HL-60 (cell line): ENCODE measurements at regions not wholly inside any gene's neighbourhood (a gene's known extent, or its start where the extent isn't known, plus 50 kb on each side); places are given as distances from the start of the nearest gene placed in this dataset.
"Not testable (repeated sequence)": the region's sequence is repeated elsewhere in the genome, so short reads cannot be mapped to it uniquely, and the experiment has no call there.

Experiments used
- DNase-seq, 2 experiments: peaks; one replicate each; pipeline ENCODE4 v3.0.0-alpha.2; 2010 to 2020; ENCODE audit warnings: low read depth in 1 of 2, low spot score in 1 of 2
- H3K27ac ChIP-seq: fragments of 250-450 bp; sonication (Bioruptor Pico); replicated peaks from 2 replicates; pipeline ENCODE4 v1.5.1; 2020; ENCODE audit warnings: mild to moderate bottlenecking, moderate library complexity
- H3K27me3 ChIP-seq: fragments of 250-450 bp; sonication (Bioruptor Pico); 2 replicates; pipeline ENCODE4 v1.5.1; 2021; ENCODE audit warnings: mild to moderate bottlenecking, moderate library complexity; ENCODE audit not compliant: insufficient read depth, poor library complexity, severe bottlenecking
- H3K4me3 ChIP-seq: replicated peaks from 2 replicates; pipeline ENCODE4 v1.5.1; 2011; ENCODE audit warnings: mild to moderate bottlenecking, control low read depth, low read length; ENCODE audit not compliant: insufficient read depth
- CTCF ChIP-seq: IDR thresholded peaks from one replicate; pipeline ENCODE4 v1.5.1; 2011; ENCODE audit warnings: low read length, control low read depth, inconsistent platforms; ENCODE audit not compliant: insufficient read depth
- GABPA ChIP-seq: IDR thresholded peaks from 2 replicates; pipeline ENCODE4 v1.6.1; 2012; ENCODE audit warnings: low read depth
- SPI1 ChIP-seq: IDR thresholded peaks from 2 replicates; pipeline ENCODE4 v1.6.1; 2012; ENCODE audit warnings: low read depth, mild to moderate bottlenecking, borderline replicate concordance
- TF ChIP-seq, protein P1 (sequence below): IDR thresholded peaks from 2 replicates; pipeline ENCODE4 v1.6.1; 2012; ENCODE audit warnings: low read depth; ENCODE audit not compliant: insufficient replicate concordance

DNA sequence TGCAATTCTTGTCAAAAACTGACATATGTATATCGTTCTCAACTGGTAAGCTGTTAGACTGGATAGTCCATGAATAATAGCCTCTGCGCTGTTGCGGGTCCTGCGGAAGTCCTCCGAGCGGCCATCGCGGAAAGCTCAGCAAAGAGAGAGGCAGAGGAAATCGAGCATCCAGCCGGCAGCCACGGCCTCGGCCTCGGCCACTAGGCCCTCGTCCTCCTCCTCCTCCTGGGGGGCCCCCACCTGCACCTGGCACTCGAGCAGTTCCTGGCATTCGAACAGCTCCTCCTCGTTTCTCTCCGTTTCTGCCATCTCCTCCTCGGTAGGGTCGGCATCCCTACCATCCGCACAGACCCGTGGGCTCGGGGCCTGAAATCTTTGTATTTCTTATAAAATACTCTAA, 111.2 kb upstream of the CYLC1 start:
- H3K27me3 ChIP-seq, DNase-seq, H3K27ac ChIP-seq, H3K4me3 ChIP-seq: not testable (repeated sequence)

DNA sequence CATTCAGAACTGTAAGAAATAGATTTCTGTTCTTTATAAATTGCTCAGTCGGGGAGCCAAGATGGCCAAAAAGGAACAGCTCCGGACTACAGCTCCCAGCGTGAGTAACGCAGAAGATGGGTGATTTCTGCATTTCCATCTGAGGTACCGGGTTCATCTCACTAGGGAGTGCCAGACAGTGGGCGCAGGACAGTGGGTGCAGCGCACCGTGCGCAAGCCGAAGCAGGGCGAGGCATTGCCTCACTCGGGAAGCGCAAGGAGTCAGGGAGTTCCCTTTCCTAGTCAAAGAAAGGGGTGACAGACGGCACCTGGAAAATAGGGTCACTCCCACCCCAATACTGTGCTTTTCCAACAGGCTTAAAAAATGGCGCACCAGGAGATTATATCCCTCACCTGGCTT, 110.5 kb upstream of the CYLC1 start:
- DNase-seq, H3K27ac ChIP-seq, H3K27me3 ChIP-seq, H3K4me3 ChIP-seq: not testable (repeated sequence)

DNA sequence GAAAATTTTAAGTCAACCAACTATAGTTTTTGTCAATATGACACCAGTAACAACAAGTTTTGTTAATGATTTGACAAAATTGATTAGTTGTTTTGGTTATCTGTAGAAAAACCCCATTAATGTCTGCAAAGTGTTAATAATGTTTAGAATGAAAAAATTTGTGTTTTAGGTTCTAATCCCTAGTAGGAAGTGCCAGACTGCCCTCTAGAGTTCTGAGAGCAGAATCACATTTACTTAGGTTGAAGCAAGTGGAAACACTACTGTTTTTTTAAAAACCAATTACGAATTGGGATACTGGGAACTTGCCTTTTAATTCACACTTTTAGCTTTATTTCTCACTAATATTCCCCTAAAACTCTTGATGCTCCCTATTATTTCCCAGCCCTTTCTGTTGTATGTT, 101.1 kb upstream of the CYLC1 start:
- TF ChIP-seq, protein P1, sequence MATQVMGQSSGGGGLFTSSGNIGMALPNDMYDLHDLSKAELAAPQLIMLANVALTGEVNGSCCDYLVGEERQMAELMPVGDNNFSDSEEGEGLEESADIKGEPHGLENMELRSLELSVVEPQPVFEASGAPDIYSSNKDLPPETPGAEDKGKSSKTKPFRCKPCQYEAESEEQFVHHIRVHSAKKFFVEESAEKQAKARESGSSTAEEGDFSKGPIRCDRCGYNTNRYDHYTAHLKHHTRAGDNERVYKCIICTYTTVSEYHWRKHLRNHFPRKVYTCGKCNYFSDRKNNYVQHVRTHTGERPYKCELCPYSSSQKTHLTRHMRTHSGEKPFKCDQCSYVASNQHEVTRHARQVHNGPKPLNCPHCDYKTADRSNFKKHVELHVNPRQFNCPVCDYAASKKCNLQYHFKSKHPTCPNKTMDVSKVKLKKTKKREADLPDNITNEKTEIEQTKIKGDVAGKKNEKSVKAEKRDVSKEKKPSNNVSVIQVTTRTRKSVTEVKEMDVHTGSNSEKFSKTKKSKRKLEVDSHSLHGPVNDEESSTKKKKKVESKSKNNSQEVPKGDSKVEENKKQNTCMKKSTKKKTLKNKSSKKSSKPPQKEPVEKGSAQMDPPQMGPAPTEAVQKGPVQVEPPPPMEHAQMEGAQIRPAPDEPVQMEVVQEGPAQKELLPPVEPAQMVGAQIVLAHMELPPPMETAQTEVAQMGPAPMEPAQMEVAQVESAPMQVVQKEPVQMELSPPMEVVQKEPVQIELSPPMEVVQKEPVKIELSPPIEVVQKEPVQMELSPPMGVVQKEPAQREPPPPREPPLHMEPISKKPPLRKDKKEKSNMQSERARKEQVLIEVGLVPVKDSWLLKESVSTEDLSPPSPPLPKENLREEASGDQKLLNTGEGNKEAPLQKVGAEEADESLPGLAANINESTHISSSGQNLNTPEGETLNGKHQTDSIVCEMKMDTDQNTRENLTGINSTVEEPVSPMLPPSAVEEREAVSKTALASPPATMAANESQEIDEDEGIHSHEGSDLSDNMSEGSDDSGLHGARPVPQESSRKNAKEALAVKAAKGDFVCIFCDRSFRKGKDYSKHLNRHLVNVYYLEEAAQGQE = no peak
- TF ChIP-seq GABPA (no peak), SPI1 (no peak)
- Histone ChIP-seq H3K27ac (no peak overlapping the region), H3K27me3 (no peaks in the 10 kb centered on the region), H3K4me3 (no peak overlapping the region)
- DNase-seq = peak in 1 of 2 experiments; percentile 3

DNA sequence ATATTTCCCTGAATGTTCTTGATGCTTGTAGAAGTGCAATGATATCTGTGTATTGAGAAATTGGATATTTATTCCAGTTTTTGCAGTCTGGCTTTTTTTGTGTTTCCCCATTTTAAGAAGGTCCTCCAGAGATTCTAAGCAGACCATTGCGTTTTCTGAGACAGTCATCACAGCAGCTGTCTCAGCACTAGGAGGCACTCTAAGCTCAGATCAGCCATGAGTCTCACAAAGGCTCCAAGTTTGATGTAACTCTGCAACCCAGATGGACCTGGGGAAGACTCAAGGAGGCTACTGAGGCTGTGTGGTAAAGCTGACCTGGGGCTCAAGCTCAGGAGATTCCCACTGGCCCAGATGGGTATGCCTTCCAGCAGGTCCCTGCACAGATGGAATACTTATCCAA, 89.3 kb upstream of the CYLC1 start:
- no peak overlapping the region for H3K4me3 ChIP-seq
- no peak overlapping the region for H3K27ac ChIP-seq
- no peaks in the 10 kb centered on the region for H3K27me3 ChIP-seq
- peak in 1 of 2 experiments; percentile 9 for DNase-seq
- TF ChIP-seq, protein P1 = no peak
- TF ChIP-seq CTCF = peak; percentile 4
